ENCODE measurements at regions not wholly inside any gene's neighbourhood (a gene's known extent, or its start where the extent isn't known, plus 50 kb on each side); places are given as distances from the start of the nearest gene placed in this dataset.

GRCh38 chr6:68134796-68135195 is 500.3 kb upstream of the ADGRB3 start:
- no peaks in the 10 kb centered on the region for H3K9me2 ChIP-seq (ENCODE audit: insufficient read depth)
- TF ChIP-seq, protein P1, sequence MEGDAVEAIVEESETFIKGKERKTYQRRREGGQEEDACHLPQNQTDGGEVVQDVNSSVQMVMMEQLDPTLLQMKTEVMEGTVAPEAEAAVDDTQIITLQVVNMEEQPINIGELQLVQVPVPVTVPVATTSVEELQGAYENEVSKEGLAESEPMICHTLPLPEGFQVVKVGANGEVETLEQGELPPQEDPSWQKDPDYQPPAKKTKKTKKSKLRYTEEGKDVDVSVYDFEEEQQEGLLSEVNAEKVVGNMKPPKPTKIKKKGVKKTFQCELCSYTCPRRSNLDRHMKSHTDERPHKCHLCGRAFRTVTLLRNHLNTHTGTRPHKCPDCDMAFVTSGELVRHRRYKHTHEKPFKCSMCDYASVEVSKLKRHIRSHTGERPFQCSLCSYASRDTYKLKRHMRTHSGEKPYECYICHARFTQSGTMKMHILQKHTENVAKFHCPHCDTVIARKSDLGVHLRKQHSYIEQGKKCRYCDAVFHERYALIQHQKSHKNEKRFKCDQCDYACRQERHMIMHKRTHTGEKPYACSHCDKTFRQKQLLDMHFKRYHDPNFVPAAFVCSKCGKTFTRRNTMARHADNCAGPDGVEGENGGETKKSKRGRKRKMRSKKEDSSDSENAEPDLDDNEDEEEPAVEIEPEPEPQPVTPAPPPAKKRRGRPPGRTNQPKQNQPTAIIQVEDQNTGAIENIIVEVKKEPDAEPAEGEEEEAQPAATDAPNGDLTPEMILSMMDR (conservative IDR thresholded peaks at IDR 0.05) = no peak
- no peak for TF ChIP-seq EZH2 (IDR thresholded peaks at IDR 0.05; ENCODE audit: low read depth)
- POLR2A ChIA-PET (ENCODE audit: unreplicated experiment) = no interaction called here
- no peaks in the 10 kb centered on the region for H3F3A ChIP-seq (ENCODE audit: insufficient read depth, low read depth)
- H3K36me3 ChIP-seq (ENCODE audit: low read depth) = no peaks in the 10 kb centered on the region
- H3K4me2 ChIP-seq = no peak overlapping the region
- no peaks in the 10 kb centered on the region for H3K4me1 ChIP-seq (replicated peaks; ENCODE audit: insufficient read depth)
- H4K20me1 ChIP-seq (ENCODE audit: insufficient read depth) = no peaks in the 10 kb centered on the region
- H3K27ac ChIP-seq = no peak overlapping the region
- H3K27me3 ChIP-seq (ENCODE audit: insufficient read depth, low read depth) = no peaks in the 10 kb centered on the region
- no peak overlapping the region for H2AFZ ChIP-seq
- BruUV-seq (replicated peaks) = no TSS peak
- intact Hi-C loops (cut with micrococcal nuclease; ENCODE audit: unreplicated experiment) = no loop called here
- no peaks in the 10 kb centered on the region for H3K79me2 ChIP-seq (ENCODE audit: low read depth)
- DNase-seq = no peak
- no peak overlapping the region for H3K4me3 ChIP-seq
- CTCF ChIA-PET = no interaction called here
- H3K9me3 ChIP-seq (ENCODE audit: insufficient read depth, low read depth) = no peaks in the 10 kb centered on the region

- no TSS peak for BruUV-seq (replicated peaks)
- no peaks in the 10 kb centered on the region for H3F3A ChIP-seq (ENCODE audit: insufficient read depth, low read depth)
- no peaks in the 10 kb centered on the region for H3K4me1 ChIP-seq (replicated peaks; ENCODE audit: insufficient read depth)
- intact Hi-C loops (cut with micrococcal nuclease; ENCODE audit: unreplicated experiment) = no loop called here
- no peaks in the 10 kb centered on the region for H3K36me3 ChIP-seq (ENCODE audit: low read depth)
- no peaks in the 10 kb centered on the region for H3K27me3 ChIP-seq (ENCODE audit: insufficient read depth, low read depth)
- TF ChIP-seq, protein P1 (conservative IDR thresholded peaks at IDR 0.05) = no peak
- no peak for TF ChIP-seq EZH2 (IDR thresholded peaks at IDR 0.05; ENCODE audit: low read depth)
- no peak overlapping the region for H2AFZ ChIP-seq
- POLR2A ChIA-PET (ENCODE audit: unreplicated experiment) = no interaction called here
- no peaks in the 10 kb centered on the region for H3K9me2 ChIP-seq (ENCODE audit: insufficient read depth)
- no peak overlapping the region for H3K27ac ChIP-seq
- no peak overlapping the region for H3K4me3 ChIP-seq
- no peak overlapping the region for H3K4me2 ChIP-seq
- DNase-seq = no peak
- H3K9me3 ChIP-seq (ENCODE audit: insufficient read depth, low read depth) = no peaks in the 10 kb centered on the region
- H3K79me2 ChIP-seq (ENCODE audit: low read depth) = no peaks in the 10 kb centered on the region
- CTCF ChIA-PET = no interaction called here
- no peaks in the 10 kb centered on the region for H4K20me1 ChIP-seq (ENCODE audit: insufficient read depth)
Measured at GRCh38 chr6:68128211-68128610, 506.9 kb upstream of the ADGRB3 start.

DNA sequence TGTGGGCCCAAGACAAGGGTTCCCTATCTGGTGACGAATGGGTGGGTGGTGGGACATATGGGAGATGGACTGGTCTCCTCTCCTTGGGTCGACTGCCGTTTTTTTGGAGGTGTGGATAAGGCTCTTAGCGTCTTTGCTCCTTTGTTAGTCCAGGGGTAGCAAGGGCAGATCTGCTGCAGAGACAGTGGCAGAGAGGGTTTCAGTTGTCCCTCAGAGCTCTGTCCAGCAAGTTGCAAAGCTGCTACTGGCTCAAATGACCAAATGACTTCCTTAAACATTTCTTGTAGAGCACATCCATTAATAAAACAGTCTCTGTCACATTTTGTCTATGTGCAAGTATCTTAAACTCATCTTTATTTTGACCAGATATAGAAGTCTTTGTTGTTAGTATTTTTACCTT is 508.0 kb upstream of the ADGRB3 start:
- no peaks in the 10 kb centered on the region for H3K4me1 ChIP-seq (replicated peaks; ENCODE audit: insufficient read depth)

More for the DNA sequence above, 508.0 kb upstream of the ADGRB3 start:
- Histone ChIP-seq H3K9me2 (ENCODE audit: insufficient read depth) (no peaks in the 10 kb centered on the region), H3K36me3 (ENCODE audit: low read depth) (no peaks in the 10 kb centered on the region), H3F3A (ENCODE audit: insufficient read depth, low read depth) (no peaks in the 10 kb centered on the region), H3K9me3 (ENCODE audit: insufficient read depth, low read depth) (no peaks in the 10 kb centered on the region), H3K4me3 (no peak overlapping the region), H2AFZ (no peak overlapping the region), H4K20me1 (ENCODE audit: insufficient read depth) (no peaks in the 10 kb centered on the region), H3K27me3 (ENCODE audit: insufficient read depth, low read depth) (no peaks in the 10 kb centered on the region), H3K27ac (no peak overlapping the region), H3K79me2 (ENCODE audit: low read depth) (no peaks in the 10 kb centered on the region), H3K4me2 (no peak overlapping the region)
- no TSS peak for BruUV-seq (replicated peaks)
- ChIA-PET POLR2A (ENCODE audit: unreplicated experiment) (no interaction called here), CTCF (no interaction called here)
- TF ChIP-seq EZH2 (IDR thresholded peaks at IDR 0.05; ENCODE audit: low read depth) = no peak
- TF ChIP-seq, protein P1 (conservative IDR thresholded peaks at IDR 0.05) = no peak
- no peak for DNase-seq
- intact Hi-C loops (cut with micrococcal nuclease; ENCODE audit: unreplicated experiment) = no loop called here

Measured in PC-9 (cell line).